ENCODE measurements at regions not wholly inside any gene's neighbourhood (a gene's known extent, or its start where the extent isn't known, plus 50 kb on each side); places are given as distances from the start of the nearest gene placed in this dataset.

GRCh38 chr9:99474186-99474585 is 252.1 kb downstream of the SEC61B start:
- TF ChIP-seq GATA2 (IDR thresholded peaks at IDR 0.05; ENCODE audit: low read depth, low read length) (0 out of 2 replicates have a peak, but pooled peaks have one; percentile 9), GATA3 (IDR thresholded peaks at IDR 0.05; ENCODE audit: low read depth, low read length) (no peak)
